K562 (cell line): ENCODE measurements at regions not wholly inside any gene's neighbourhood (a gene's known extent, or its start where the extent isn't known, plus 50 kb on each side); places are given as distances from the start of the nearest gene placed in this dataset.

ENCODE experiments used
- ARHGAP35 ChIP-seq: fragments of 450-650 bp; IDR thresholded peaks from 2 replicates; pipeline ENCODE4 v1.6.1; 2018; ENCODE audit not compliant: partially characterized antibody
- ESRRB ChIP-seq: fragments of 250-450 bp; sonication (Bioruptor Pico); IDR thresholded peaks from 2 replicates; pipeline ENCODE4 v1.5.0; 2020; ENCODE audit warnings: mild to moderate bottlenecking, moderate library complexity, borderline replicate concordance
- GABPB2 ChIP-seq: fragments of 250-450 bp; sonication (Bioruptor Pico); conservative IDR thresholded peaks from 2 replicates; pipeline ENCODE4 v1.5.1; 2021; ENCODE audit warnings: mild to moderate bottlenecking
- GTF2F1 ChIP-seq: IDR thresholded peaks from 2 replicates; pipeline ENCODE4 v1.6.1; 2011; ENCODE audit warnings: low read depth, low read length, improper control_type of control experiment
- KDM2B ChIP-seq: fragments of 250-450 bp; sonication (Bioruptor Pico); IDR thresholded peaks from 2 replicates; pipeline ENCODE4 v1.8.0; 2021; ENCODE audit warnings: mild to moderate bottlenecking, moderate library complexity
- MBD2 ChIP-seq: sonication (generic); IDR thresholded peaks from 2 replicates; pipeline ENCODE4 v1.6.1; 2016; ENCODE audit warnings: low read depth, borderline replicate concordance
- NFRKB ChIP-seq: fragments of 450-650 bp; IDR thresholded peaks from 2 replicates; pipeline ENCODE4 v1.6.1; 2016; ENCODE audit warnings: low read depth
- PHB2 ChIP-seq: fragments of 450-650 bp; IDR thresholded peaks from 2 replicates; pipeline ENCODE4 v1.6.1; 2017; ENCODE audit warnings: low read depth
- SPI1 ChIP-seq: IDR thresholded peaks from 2 replicates; pipeline ENCODE4 v1.6.1; 2011; ENCODE audit warnings: low read depth, low read length, control low read depth, borderline replicate concordance
- ZBTB17 ChIP-seq: fragments of 450-650 bp; formaldehyde crosslinking; IDR thresholded peaks from 2 replicates; pipeline ENCODE4 v1.4.0; 2020; ENCODE audit warnings: mild to moderate bottlenecking
- ZNF445 ChIP-seq: fragments of 250-450 bp; sonication (Bioruptor Pico); IDR thresholded peaks from 2 replicates; pipeline ENCODE4 v1.4.0; 2020; ENCODE audit warnings: low read depth, mild to moderate bottlenecking, moderate library complexity
- TF ChIP-seq, protein P1 (sequence below): fragments of 450-650 bp; IDR thresholded peaks from 2 replicates; pipeline ENCODE4 v1.6.1; 2016; ENCODE audit warnings: mild to moderate bottlenecking, moderate library complexity
- TF ChIP-seq, protein P2 (sequence below): fragments of 250-450 bp; sonication (Bioruptor Pico); IDR thresholded peaks from 2 replicates; pipeline ENCODE4 v1.8.0; 2022; ENCODE audit warnings: inconsistent platforms, mild to moderate bottlenecking, moderate library complexity, borderline replicate concordance

DNA sequence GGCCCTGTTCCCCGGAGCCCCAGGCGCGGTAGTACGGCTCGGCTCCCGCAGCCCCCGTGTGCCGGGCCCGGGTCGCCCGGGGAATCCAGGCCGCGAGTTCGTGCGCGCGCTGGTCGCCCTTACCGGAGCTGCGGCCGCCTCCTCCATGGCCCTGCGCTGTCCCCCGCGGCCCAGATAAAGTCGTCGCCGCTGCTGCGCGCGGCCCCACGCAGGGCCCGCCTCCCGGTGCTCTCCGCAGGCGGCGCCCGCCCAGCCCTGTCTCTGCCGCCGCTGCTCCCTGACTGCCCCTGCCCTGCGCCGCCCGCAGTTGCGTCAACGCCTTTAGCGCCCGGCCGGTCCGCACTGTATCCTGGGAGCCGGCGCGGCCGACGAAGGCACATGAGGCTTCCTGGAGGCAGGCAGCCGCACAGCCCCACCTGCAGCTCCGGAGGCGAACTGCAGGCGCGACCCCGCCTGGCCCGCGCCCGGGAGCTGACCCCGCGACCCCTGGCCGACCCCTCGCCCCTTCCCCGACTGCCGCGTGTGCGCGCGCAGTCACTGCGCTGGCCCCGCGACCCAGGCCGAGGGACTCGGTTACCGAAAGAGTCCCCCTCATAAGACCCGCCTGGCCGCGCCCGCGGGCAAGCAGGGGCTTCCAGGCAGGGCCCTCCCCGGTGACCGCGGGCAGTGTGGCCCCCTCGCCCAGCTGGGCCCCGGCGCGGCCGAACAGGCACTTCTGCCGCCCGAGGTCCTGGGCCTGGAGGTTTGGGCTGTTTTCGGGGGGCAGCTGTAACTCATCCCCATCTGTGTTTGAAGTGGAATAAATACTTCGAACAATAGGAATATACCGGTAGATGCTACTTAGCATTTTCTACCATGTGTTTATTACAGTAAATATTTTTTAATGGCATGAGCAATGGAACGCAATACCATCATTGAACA, 127.1 kb upstream of the ZNF746 start (continued):
- TF ChIP-seq, protein P1, sequence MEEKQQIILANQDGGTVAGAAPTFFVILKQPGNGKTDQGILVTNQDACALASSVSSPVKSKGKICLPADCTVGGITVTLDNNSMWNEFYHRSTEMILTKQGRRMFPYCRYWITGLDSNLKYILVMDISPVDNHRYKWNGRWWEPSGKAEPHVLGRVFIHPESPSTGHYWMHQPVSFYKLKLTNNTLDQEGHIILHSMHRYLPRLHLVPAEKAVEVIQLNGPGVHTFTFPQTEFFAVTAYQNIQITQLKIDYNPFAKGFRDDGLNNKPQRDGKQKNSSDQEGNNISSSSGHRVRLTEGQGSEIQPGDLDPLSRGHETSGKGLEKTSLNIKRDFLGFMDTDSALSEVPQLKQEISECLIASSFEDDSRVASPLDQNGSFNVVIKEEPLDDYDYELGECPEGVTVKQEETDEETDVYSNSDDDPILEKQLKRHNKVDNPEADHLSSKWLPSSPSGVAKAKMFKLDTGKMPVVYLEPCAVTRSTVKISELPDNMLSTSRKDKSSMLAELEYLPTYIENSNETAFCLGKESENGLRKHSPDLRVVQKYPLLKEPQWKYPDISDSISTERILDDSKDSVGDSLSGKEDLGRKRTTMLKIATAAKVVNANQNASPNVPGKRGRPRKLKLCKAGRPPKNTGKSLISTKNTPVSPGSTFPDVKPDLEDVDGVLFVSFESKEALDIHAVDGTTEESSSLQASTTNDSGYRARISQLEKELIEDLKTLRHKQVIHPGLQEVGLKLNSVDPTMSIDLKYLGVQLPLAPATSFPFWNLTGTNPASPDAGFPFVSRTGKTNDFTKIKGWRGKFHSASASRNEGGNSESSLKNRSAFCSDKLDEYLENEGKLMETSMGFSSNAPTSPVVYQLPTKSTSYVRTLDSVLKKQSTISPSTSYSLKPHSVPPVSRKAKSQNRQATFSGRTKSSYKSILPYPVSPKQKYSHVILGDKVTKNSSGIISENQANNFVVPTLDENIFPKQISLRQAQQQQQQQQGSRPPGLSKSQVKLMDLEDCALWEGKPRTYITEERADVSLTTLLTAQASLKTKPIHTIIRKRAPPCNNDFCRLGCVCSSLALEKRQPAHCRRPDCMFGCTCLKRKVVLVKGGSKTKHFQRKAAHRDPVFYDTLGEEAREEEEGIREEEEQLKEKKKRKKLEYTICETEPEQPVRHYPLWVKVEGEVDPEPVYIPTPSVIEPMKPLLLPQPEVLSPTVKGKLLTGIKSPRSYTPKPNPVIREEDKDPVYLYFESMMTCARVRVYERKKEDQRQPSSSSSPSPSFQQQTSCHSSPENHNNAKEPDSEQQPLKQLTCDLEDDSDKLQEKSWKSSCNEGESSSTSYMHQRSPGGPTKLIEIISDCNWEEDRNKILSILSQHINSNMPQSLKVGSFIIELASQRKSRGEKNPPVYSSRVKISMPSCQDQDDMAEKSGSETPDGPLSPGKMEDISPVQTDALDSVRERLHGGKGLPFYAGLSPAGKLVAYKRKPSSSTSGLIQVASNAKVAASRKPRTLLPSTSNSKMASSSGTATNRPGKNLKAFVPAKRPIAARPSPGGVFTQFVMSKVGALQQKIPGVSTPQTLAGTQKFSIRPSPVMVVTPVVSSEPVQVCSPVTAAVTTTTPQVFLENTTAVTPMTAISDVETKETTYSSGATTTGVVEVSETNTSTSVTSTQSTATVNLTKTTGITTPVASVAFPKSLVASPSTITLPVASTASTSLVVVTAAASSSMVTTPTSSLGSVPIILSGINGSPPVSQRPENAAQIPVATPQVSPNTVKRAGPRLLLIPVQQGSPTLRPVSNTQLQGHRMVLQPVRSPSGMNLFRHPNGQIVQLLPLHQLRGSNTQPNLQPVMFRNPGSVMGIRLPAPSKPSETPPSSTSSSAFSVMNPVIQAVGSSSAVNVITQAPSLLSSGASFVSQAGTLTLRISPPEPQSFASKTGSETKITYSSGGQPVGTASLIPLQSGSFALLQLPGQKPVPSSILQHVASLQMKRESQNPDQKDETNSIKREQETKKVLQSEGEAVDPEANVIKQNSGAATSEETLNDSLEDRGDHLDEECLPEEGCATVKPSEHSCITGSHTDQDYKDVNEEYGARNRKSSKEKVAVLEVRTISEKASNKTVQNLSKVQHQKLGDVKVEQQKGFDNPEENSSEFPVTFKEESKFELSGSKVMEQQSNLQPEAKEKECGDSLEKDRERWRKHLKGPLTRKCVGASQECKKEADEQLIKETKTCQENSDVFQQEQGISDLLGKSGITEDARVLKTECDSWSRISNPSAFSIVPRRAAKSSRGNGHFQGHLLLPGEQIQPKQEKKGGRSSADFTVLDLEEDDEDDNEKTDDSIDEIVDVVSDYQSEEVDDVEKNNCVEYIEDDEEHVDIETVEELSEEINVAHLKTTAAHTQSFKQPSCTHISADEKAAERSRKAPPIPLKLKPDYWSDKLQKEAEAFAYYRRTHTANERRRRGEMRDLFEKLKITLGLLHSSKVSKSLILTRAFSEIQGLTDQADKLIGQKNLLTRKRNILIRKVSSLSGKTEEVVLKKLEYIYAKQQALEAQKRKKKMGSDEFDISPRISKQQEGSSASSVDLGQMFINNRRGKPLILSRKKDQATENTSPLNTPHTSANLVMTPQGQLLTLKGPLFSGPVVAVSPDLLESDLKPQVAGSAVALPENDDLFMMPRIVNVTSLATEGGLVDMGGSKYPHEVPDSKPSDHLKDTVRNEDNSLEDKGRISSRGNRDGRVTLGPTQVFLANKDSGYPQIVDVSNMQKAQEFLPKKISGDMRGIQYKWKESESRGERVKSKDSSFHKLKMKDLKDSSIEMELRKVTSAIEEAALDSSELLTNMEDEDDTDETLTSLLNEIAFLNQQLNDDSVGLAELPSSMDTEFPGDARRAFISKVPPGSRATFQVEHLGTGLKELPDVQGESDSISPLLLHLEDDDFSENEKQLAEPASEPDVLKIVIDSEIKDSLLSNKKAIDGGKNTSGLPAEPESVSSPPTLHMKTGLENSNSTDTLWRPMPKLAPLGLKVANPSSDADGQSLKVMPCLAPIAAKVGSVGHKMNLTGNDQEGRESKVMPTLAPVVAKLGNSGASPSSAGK = peak; percentile 75
- TF ChIP-seq, protein P2, sequence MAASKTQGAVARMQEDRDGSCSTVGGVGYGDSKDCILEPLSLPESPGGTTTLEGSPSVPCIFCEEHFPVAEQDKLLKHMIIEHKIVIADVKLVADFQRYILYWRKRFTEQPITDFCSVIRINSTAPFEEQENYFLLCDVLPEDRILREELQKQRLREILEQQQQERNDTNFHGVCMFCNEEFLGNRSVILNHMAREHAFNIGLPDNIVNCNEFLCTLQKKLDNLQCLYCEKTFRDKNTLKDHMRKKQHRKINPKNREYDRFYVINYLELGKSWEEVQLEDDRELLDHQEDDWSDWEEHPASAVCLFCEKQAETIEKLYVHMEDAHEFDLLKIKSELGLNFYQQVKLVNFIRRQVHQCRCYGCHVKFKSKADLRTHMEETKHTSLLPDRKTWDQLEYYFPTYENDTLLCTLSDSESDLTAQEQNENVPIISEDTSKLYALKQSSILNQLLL (CRISPR knock-in tag) = no peak
- TF ChIP-seq ZBTB17 (CRISPR knock-in tag) (peak; percentile 87), ZNF445 (CRISPR knock-in tag) (no peak), ARHGAP35 (no peak), MBD2 (peak; percentile 74; the same call in 1 of the 2 replicates), KDM2B (CRISPR knock-in tag) (no peak; the same call in 1 of the 2 replicates), SPI1 (no peak), ESRRB (CRISPR knock-in tag) (no peak), PHB2 (no peak), NFRKB (no peak), GTF2F1 (no peak; the same call in 1 of the 2 replicates), GABPB2 (CRISPR knock-in tag) (no peak; the same call in 1 of the 2 replicates)
